ENCODE measurements at regions not wholly inside any gene's neighbourhood (a gene's known extent, or its start where the extent isn't known, plus 50 kb on each side); places are given as distances from the start of the nearest gene placed in this dataset.

GRCh38 chr4:151911970-151912369 is 151.2 kb upstream of the GATB start:
- H3K4me3 ChIP-seq (ENCODE audit: low read depth, low read length) = no peak overlapping the region
- no peak for TF ChIP-seq CTCF (IDR thresholded peaks at IDR 0.05; ENCODE audit: low read depth, low read length)

- TF ChIP-seq CTCF (IDR thresholded peaks at IDR 0.05; ENCODE audit: low read depth, low read length) = no peak
- no peak overlapping the region for H3K4me3 ChIP-seq (ENCODE audit: low read depth, low read length)
Observed at GRCh38 chr4:151908734-151909497, 148.1 kb upstream of the GATB start.

- H3K4me3 ChIP-seq (ENCODE audit: low read depth, low read length) = no peak overlapping the region
- no peak for TF ChIP-seq CTCF (IDR thresholded peaks at IDR 0.05; ENCODE audit: low read depth, low read length)
Observed at GRCh38 chr4:151908201-151908600, 147.4 kb upstream of the GATB start.

GRCh38 chr4:151906438-151906837 is 145.6 kb upstream of the GATB start:
- no peak for TF ChIP-seq CTCF (IDR thresholded peaks at IDR 0.05; ENCODE audit: low read depth, low read length)
- no peak overlapping the region for H3K4me3 ChIP-seq (ENCODE audit: low read depth, low read length)

GRCh38 chr4:151905197-151905596 is 144.4 kb upstream of the GATB start:
- no peak for TF ChIP-seq CTCF (IDR thresholded peaks at IDR 0.05; ENCODE audit: low read depth, low read length)
- H3K4me3 ChIP-seq (ENCODE audit: low read depth, low read length) = no peak overlapping the region

- H3K4me3 ChIP-seq (ENCODE audit: low read depth, low read length) = no peak overlapping the region
- no peak for TF ChIP-seq CTCF (IDR thresholded peaks at IDR 0.05; ENCODE audit: low read depth, low read length)
Observed at GRCh38 chr4:151901631-151902030, 140.8 kb upstream of the GATB start.

GRCh38 chr4:151896880-151897279 is 136.1 kb upstream of the GATB start:
- TF ChIP-seq CTCF (IDR thresholded peaks at IDR 0.05; ENCODE audit: low read depth, low read length) = no peak
- H3K4me3 ChIP-seq (ENCODE audit: low read depth, low read length) = no peak overlapping the region
